WTC11 (cell line): ENCODE measurements at regions not wholly inside any gene's neighbourhood (a gene's known extent, or its start where the extent isn't known, plus 50 kb on each side); places are given as distances from the start of the nearest gene placed in this dataset.

Source experiments
- ATAC-seq: fragments of 200-7000 bp; cut with Tn5 transposase; 2 replicates; pipeline ENCODE4 v1.10.0; 2021; ENCODE audit warnings: mild to moderate bottlenecking, moderate library complexity
- CTCF ChIA-PET: fragments of 300-600 bp; sonication (Branson Sonifier 250); formaldehyde crosslinking; loops from one replicate; lab custom pipeline; 2021; ENCODE audit warnings: antibody characterized with exemption; lab: Charles Lee
- POLR2A ChIA-PET: fragments of 350-600 bp; sonication (Branson Sonifier 250); formaldehyde crosslinking; loops from one replicate; lab custom pipeline; 2021; ENCODE audit warnings: antibody characterized with exemption; lab: Charles Lee
- DNase-seq: peaks from one replicate; pipeline ENCODE4 v3.0.0; 2021; ENCODE audit warnings: low spot score
- H3K27ac Mint-ChIP-seq: 2 replicates; pipeline ENCODE4 v1.8.0; 2021; ENCODE audit warnings: mixed read lengths
- H3K27me3 Mint-ChIP-seq: 2 replicates; pipeline ENCODE4 v1.8.0; 2021; ENCODE audit warnings: low read depth, mild to moderate bottlenecking, moderate library complexity, mixed read lengths
- H3K36me3 Mint-ChIP-seq: 2 replicates; pipeline ENCODE4 v1.8.0; 2021; ENCODE audit warnings: mixed read lengths
- H3K4me1 Mint-ChIP-seq: 2 replicates; pipeline ENCODE4 v1.8.0; 2022; ENCODE audit warnings: mixed read lengths
- H3K4me3 Mint-ChIP-seq: 2 replicates; pipeline ENCODE4 v1.8.0; 2021; ENCODE audit warnings: mild to moderate bottlenecking, moderate library complexity, mixed read lengths
- H3K9me3 Mint-ChIP-seq: 2 replicates; pipeline ENCODE4 v1.8.0; 2021; ENCODE audit warnings: mixed read lengths
- ARID4B ChIP-seq: sonication (generic); formaldehyde crosslinking; IDR thresholded peaks from 2 replicates; pipeline ENCODE4 v1.8.0; 2023; ENCODE audit warnings: missing genetic modification reagents, mild to moderate bottlenecking, borderline replicate concordance
- CREM ChIP-seq: sonication (generic); formaldehyde crosslinking; IDR thresholded peaks from 2 replicates; pipeline ENCODE4 v1.8.1; 2022; ENCODE audit warnings: mild to moderate bottlenecking, missing genetic modification reagents, moderate library complexity
- E2F4 ChIP-seq: sonication (generic); formaldehyde crosslinking; IDR thresholded peaks from 2 replicates; pipeline ENCODE4 v1.8.1; 2022; ENCODE audit warnings: low read depth, mild to moderate bottlenecking, moderate library complexity, missing genetic modification reagents, borderline replicate concordance
- EMX1 ChIP-seq: fragments of 250-450 bp; sonication (Bioruptor Pico); IDR thresholded peaks from 2 replicates; pipeline ENCODE4 v1.8.0; 2021; ENCODE audit warnings: mild to moderate bottlenecking
- FOXP1 ChIP-seq: sonication (generic); formaldehyde crosslinking; IDR thresholded peaks from 2 replicates; pipeline ENCODE4 v1.8.0; 2022; ENCODE audit warnings: missing genetic modification reagents, mild to moderate bottlenecking, moderate library complexity, borderline replicate concordance
- GTF2I ChIP-seq: fragments of 250-450 bp; sonication (Bioruptor Pico); conservative IDR thresholded peaks from 2 replicates; pipeline ENCODE4 v1.4.0; 2021; ENCODE audit warnings: mild to moderate bottlenecking
- MAX ChIP-seq: sonication (generic); formaldehyde crosslinking; IDR thresholded peaks from 2 replicates; pipeline ENCODE4 v1.8.0; 2022; ENCODE audit warnings: mild to moderate bottlenecking, missing genetic modification reagents
- NR1H2 ChIP-seq: sonication (generic); formaldehyde crosslinking; IDR thresholded peaks from 2 replicates; pipeline ENCODE4 v1.9.0; 2021; ENCODE audit warnings: mild to moderate bottlenecking, moderate library complexity, missing genetic modification reagents
- NR3C1 ChIP-seq: sonication (generic); formaldehyde crosslinking; conservative IDR thresholded peaks from 2 replicates; pipeline ENCODE4 v1.8.1; 2023; ENCODE audit warnings: low read depth, mild to moderate bottlenecking, missing genetic modification reagents
- OVOL2 ChIP-seq: fragments of 250-450 bp; sonication (Bioruptor Pico); IDR thresholded peaks from 2 replicates; pipeline ENCODE4 v1.9.0; 2021; ENCODE audit warnings: mild to moderate bottlenecking, borderline replicate concordance
- PRRX2 ChIP-seq: fragments of 250-450 bp; sonication (Bioruptor Pico); IDR thresholded peaks from 2 replicates; pipeline ENCODE4 v1.8.0; 2021; ENCODE audit warnings: mild to moderate bottlenecking
- RORB ChIP-seq: fragments of 250-450 bp; sonication (Bioruptor Pico); IDR thresholded peaks from 2 replicates; pipeline ENCODE4 v1.9.0; 2021; ENCODE audit warnings: mild to moderate bottlenecking
- SMAD4 ChIP-seq: sonication (generic); formaldehyde crosslinking; IDR thresholded peaks from 2 replicates; pipeline ENCODE4 v1.8.0; 2022; ENCODE audit warnings: mild to moderate bottlenecking, missing genetic modification reagents
- TCF7 ChIP-seq: sonication (generic); formaldehyde crosslinking; IDR thresholded peaks from 2 replicates; pipeline ENCODE4 v1.8.0; 2022; ENCODE audit warnings: mild to moderate bottlenecking, low read depth, missing genetic modification reagents, moderate library complexity
- ZNF138 ChIP-seq: sonication (generic); formaldehyde crosslinking; conservative IDR thresholded peaks from 2 replicates; pipeline ENCODE4 v1.8.1; 2022; ENCODE audit warnings: mild to moderate bottlenecking, moderate library complexity, missing genetic modification reagents
- ZNF219 ChIP-seq: sonication (generic); formaldehyde crosslinking; IDR thresholded peaks from 2 replicates; pipeline ENCODE4 v1.8.0; 2023; ENCODE audit warnings: missing genetic modification reagents, mild to moderate bottlenecking, borderline replicate concordance
- ZNF263 ChIP-seq: sonication (generic); formaldehyde crosslinking; IDR thresholded peaks from 2 replicates; pipeline ENCODE4 v1.8.1; 2022; ENCODE audit warnings: low read depth, mild to moderate bottlenecking, moderate library complexity, missing genetic modification reagents
- ZNF281 ChIP-seq: sonication (generic); formaldehyde crosslinking; IDR thresholded peaks from 2 replicates; pipeline ENCODE4 v1.8.0; 2023; ENCODE audit warnings: mild to moderate bottlenecking, missing genetic modification reagents
- ZNF317 ChIP-seq: sonication (generic); formaldehyde crosslinking; IDR thresholded peaks from 2 replicates; pipeline ENCODE4 v1.8.1; 2023; ENCODE audit warnings: low read depth, mild to moderate bottlenecking, moderate library complexity, missing genetic modification reagents, borderline replicate concordance
- ZNF416 ChIP-seq: fragments of 250-450 bp; sonication (Bioruptor Pico); IDR thresholded peaks from 2 replicates; pipeline ENCODE4 v1.9.0; 2021; ENCODE audit warnings: mild to moderate bottlenecking, inconsistent platforms
- TF ChIP-seq, protein P1 (sequence below): sonication (generic); formaldehyde crosslinking; IDR thresholded peaks from 2 replicates; pipeline ENCODE4 v1.8.1; 2023; ENCODE audit warnings: mild to moderate bottlenecking, missing genetic modification reagents
- TF ChIP-seq, protein P2 (sequence below): sonication (generic); formaldehyde crosslinking; IDR thresholded peaks from 2 replicates; pipeline ENCODE4 v1.8.1; 2023; ENCODE audit warnings: mild to moderate bottlenecking, moderate library complexity, missing genetic modification reagents
- TF ChIP-seq, protein P3 (sequence below): sonication (generic); formaldehyde crosslinking; IDR thresholded peaks from 2 replicates; pipeline ENCODE4 v1.8.1; 2022; ENCODE audit warnings: mild to moderate bottlenecking, moderate library complexity, missing genetic modification reagents

DNA sequence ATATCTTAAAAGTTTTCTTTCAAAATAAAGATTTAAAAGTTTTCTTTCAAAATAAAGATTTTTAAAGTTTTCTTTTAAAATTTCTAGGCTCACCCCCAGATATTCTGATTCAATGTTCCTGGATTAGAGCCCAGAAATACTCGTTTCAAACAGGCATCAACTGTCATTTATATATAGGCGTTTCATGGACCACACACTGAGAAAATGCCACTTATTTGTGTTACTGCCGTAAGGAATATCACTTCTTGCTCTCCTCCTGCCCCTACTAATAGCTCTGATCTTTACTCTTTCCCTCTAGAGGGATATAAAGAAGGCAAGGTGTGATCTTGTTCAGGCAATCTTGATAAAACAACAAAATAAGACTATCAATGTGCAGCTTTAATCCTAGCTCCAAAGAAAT is 1324.1 kb downstream of the CDH8 start:
- no peaks in the 10 kb centered on the region for H3K4me1 Mint-ChIP-seq
- no peak for TF ChIP-seq FOXP1 (CRISPR knock-in tag)
- TF ChIP-seq, protein P1, sequence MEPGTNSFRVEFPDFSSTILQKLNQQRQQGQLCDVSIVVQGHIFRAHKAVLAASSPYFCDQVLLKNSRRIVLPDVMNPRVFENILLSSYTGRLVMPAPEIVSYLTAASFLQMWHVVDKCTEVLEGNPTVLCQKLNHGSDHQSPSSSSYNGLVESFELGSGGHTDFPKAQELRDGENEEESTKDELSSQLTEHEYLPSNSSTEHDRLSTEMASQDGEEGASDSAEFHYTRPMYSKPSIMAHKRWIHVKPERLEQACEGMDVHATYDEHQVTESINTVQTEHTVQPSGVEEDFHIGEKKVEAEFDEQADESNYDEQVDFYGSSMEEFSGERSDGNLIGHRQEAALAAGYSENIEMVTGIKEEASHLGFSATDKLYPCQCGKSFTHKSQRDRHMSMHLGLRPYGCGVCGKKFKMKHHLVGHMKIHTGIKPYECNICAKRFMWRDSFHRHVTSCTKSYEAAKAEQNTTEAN (CRISPR knock-in tag): no peak
- TF ChIP-seq ARID4B (CRISPR knock-in tag): no peak
- TF ChIP-seq EMX1 (CRISPR knock-in tag): no peak
- TF ChIP-seq ZNF281 (CRISPR knock-in tag): no peak
- TF ChIP-seq ZNF138 (CRISPR knock-in tag): no peak
- no peak for TF ChIP-seq ZNF416 (CRISPR knock-in tag)
- TF ChIP-seq NR3C1 (CRISPR knock-in tag): no peak
- no peak for TF ChIP-seq CREM
- no peak for TF ChIP-seq MAX (CRISPR knock-in tag)
- TF ChIP-seq ZNF263 (CRISPR knock-in tag): no peak
- no peak for TF ChIP-seq RORB (CRISPR knock-in tag)
- CTCF ChIA-PET: no interaction called here
- POLR2A ChIA-PET: no interaction called here
- H3K27me3 Mint-ChIP-seq: no peaks in the 10 kb centered on the region
- DNase-seq (no peak), ATAC-seq (no peak)
- H3K27ac Mint-ChIP-seq: no peak overlapping the region
- no peaks in the 10 kb centered on the region for H3K9me3 Mint-ChIP-seq
- H3K4me3 Mint-ChIP-seq: no peak overlapping the region
- no peaks in the 10 kb centered on the region for H3K36me3 Mint-ChIP-seq

DNA sequence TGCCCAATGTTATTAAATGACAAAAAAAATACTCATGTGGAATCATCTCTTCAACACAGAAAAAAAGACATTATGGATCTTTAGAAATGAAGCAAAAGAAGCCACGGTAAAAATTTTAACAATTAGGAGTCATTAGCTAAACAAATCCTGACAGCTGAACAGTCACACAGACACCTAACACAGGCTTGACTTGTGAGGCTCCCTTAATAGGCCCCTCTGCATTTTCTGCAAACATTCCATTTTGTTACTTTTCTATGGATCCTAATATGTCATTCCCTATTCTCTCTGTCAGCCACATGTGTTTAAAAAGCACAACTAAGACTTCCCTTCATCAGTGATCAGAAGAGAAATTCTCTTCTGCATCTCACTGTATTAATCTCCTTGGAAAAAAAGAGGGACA is 1331.5 kb downstream of the CDH8 start:
- ATAC-seq (no peak), DNase-seq (no peak)
- CTCF ChIA-PET: no interaction called here
- no peaks in the 10 kb centered on the region for H3K36me3 Mint-ChIP-seq
- H3K27ac Mint-ChIP-seq: no peak overlapping the region
- H3K27me3 Mint-ChIP-seq: no peaks in the 10 kb centered on the region
- H3K4me3 Mint-ChIP-seq: no peak overlapping the region
- H3K9me3 Mint-ChIP-seq: no peaks in the 10 kb centered on the region
- no peaks in the 10 kb centered on the region for H3K4me1 Mint-ChIP-seq
- POLR2A ChIA-PET: no interaction called here
- TF ChIP-seq SMAD4 (CRISPR knock-in tag) (no peak), OVOL2 (CRISPR knock-in tag) (no peak), ZNF317 (CRISPR knock-in tag) (no peak), EMX1 (CRISPR knock-in tag) (no peak), TCF7 (no peak), ZNF219 (no peak), PRRX2 (CRISPR knock-in tag) (no peak), NR1H2 (CRISPR knock-in tag) (no peak), GTF2I (CRISPR knock-in tag) (no peak), E2F4 (CRISPR knock-in tag) (no peak)
- TF ChIP-seq, protein P2, sequence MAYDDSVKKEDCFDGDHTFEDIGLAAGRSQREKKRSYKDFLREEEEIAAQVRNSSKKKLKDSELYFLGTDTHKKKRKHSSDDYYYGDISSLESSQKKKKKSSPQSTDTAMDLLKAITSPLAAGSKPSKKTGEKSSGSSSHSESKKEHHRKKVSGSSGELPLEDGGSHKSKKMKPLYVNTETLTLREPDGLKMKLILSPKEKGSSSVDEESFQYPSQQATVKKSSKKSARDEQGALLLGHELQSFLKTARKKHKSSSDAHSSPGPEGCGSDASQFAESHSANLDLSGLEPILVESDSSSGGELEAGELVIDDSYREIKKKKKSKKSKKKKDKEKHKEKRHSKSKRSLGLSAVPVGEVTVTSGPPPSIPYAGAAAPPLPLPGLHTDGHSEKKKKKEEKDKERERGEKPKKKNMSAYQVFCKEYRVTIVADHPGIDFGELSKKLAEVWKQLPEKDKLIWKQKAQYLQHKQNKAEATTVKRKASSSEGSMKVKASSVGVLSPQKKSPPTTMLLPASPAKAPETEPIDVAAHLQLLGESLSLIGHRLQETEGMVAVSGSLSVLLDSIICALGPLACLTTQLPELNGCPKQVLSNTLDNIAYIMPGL (CRISPR knock-in tag): no peak
- TF ChIP-seq, protein P1 (CRISPR knock-in tag): no peak
- TF ChIP-seq, protein P3, sequence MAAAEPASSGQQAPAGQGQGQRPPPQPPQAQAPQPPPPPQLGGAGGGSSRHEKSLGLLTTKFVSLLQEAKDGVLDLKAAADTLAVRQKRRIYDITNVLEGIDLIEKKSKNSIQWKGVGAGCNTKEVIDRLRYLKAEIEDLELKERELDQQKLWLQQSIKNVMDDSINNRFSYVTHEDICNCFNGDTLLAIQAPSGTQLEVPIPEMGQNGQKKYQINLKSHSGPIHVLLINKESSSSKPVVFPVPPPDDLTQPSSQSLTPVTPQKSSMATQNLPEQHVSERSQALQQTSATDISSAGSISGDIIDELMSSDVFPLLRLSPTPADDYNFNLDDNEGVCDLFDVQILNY (CRISPR knock-in tag): no peak
